ENCODE measurements at regions not wholly inside any gene's neighbourhood (a gene's known extent, or its start where the extent isn't known, plus 50 kb on each side); places are given as distances from the start of the nearest gene placed in this dataset.

DNA sequence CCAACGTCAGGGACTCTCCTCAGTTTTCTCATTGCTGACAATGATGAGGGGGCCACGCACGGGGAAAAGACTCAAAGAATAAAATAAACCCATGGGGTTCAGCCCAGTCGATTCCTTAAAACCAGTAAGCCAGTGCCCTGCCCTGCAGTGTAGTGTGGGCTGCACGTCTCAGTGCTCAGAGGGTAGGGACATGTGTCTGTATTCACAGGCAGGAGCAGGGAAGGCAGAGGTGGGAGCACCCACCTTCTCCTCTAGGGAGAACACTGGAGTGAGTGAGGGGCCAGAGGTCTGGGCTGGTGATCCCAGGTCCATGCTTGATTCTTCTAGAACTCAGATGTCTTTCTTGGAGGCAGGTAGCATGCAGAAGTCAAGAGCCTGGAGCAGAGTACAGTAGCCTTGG lies 303.6 kb downstream of the MATN1 start:
- DNase-seq (ENCODE audit: low read depth), result no peak

GRCh38 chr1:30418939-30419720 lies 304.3 kb downstream of the MATN1 start:
- DNase-seq (ENCODE audit: low read depth), result no peak

DNA sequence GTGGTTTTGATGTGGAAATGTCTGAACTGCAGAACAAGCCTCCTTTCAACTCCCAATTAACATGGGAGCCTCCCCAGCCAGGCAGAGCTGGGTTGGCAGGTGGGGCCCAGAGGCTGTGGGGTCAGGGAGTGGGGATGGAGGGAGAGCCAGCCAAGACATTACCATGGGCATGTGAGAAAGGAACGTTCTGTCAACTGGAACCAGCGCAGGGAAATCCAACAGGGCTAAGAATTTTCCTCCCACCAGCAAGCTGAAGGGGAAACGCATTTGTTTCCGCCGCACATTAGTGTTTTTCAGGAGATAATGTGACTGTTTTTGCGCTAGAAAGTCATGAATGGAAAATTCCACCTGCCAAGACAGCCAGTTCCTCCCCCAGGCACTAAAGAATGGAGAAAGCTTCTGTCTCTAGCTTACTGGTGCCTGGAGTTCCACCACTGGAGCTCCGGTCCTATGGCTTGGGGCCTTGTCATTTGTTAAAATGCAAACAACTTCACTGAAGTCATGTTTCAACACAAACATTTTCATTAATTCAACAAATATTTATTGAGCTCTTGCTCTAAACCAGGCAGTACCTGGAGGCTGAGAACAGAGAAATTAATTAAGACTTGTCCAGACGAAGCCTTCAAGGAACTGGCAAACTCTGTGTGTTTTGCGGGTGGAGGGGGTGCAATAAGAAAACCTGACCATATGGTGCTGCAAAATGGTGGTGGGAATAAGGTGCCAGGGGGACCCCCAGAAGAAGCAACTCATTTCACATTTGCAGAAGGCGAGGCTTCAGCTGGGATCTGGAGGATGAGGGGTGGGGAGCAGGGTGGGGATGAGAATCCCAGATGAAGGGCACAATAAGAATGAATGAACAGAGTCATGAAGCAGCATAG lies 305.1 kb downstream of the MATN1 start:
- no peak for DNase-seq (ENCODE audit: low read depth)

- no peak for DNase-seq (ENCODE audit: low read depth)
Observed at GRCh38 chr1:30417701-30418046, 305.7 kb downstream of the MATN1 start.

GRCh38 chr1:30417001-30417700 lies 306.2 kb downstream of the MATN1 start:
- DNase-seq (ENCODE audit: low read depth), result no peak

DNA sequence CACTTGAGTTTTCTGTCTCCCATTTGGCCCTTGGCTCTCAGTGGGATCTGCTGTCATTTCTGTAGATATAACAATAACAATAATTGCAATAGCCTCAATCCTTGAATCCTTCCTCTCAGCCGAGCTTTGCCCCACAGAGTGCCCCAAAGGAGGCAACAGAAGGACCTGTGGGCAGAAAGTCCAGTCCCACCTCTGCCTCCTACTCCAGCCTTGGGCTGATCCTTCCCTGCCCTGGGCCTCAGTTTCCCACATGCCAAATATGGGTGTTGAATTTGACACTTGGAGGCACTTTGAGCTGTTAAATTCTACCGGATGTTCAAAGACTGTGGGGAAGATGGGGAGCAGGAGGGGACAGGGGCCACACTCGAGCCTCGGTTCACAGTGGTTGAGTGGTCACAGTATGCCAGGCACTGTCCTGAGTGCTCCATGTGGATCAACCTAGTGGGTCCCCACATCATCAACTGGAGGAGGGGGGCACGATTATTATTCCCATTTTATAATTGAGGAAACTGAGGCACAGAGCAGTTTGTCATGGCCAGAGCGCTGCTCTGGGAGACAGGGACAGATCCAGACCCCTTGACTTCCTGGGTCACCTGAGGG lies 307.1 kb downstream of the MATN1 start:
- no peak for DNase-seq (ENCODE audit: low read depth)

DNA sequence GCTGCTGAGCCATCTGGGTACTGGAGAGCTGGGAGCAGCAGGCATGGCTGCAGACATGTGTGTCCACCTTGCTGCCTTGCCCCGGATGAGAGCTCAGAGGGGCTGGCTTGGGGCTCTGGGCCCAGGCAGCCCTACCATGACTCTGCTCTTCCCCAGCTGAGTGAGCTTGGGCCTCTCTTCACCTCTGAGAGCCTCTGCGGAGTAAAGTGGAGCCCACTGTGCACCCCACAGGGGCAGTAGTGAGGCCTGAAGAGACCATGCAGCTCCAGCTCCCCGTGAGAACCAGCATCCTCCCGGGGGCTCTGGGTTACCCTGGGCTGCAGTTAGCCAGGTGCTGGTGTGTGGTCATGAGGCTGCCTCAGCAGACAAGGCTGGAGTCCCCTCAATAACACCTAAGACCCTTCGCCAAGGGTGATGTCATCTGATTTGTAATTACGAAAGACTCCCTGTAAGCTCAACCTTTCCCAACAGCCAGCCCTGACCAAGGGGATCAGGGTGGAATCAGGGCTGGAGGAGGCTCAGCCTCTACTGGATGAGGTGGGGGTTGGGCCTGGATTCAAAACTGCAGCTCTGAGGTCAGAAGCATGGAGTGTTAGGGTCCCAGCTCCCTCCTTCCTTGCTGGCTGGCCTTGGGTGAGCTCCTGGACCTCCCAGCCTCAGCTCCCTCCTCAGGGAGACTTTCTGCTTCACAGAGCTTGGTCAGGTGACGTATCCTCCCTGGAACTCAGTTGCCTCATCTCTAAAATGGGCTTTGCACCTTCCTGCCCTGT lies 308.0 kb downstream of the MATN1 start:
- DNase-seq (ENCODE audit: low read depth), result no peak

DNA sequence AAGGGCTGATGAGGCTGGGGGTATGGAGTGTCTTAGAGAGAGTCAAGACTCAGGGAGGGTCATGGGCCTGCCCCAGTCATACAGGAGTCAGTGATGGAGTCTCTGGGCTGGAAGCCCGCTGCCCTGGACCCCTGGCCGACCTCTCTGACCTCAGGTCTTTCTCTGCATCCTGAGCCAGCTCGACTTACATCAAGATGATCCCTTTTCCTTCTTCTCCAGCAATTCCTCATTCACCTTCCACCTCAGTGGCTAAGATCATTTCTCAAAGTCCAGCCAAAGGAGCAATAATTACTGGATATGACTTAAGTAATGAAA lies 308.6 kb downstream of the MATN1 start:
- no peak for DNase-seq (ENCODE audit: low read depth)

DNA sequence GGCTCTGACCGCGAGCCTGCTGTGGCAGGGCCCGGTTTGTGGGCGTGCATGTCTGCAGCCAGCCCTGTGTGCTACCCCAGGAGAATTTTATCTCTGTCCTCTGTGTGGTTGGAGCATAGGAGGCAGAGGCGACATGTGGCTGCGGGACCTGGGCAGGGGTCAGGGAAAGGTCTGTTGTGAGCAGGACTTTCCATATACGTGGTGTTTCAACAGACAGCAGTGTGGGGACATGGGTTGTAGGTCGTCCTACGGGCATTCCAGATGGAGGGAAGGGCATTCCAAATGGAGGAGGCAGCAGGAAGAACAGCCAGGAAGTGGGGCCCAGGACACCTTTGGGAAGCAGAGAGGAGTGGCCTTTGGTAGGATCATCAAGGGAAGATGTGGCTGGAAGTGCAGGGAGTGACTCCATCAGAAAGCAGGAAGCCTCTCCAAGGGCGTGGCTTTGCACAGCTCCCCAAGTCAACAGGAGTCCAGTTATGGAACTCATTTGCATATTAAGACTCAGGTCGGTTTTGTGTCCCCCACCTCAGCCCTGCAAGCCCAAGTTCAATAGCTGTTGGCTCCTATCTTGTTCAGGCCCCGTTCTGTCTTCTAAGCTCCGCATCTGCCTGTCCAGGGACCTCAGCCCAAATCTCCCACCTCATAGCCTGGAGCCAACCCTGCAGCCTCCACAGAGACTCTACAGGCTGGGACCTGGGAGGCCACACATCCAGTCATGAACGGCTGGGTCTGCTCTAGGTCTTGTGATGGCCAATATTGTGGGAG lies 309.1 kb downstream of the MATN1 start:
- DNase-seq (ENCODE audit: low read depth), result no peak

DNA sequence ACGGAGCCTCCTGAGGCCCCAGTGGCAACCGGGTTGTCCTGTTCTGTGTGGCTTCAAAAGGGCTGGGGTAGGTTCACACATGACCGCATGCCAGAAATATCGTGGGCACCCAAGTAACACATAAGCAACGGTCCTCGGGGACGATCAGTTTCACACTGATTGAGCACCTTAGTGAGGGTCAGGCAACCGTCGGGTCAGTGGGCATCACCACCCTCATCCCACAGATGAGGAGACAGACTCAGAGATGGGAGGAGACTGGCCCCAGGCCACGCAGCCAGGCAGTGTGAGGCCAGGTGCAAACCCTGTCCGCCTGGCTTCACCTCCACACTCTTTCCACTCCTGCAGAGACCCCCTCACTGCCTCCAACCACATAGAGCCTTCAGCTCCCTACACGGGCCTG lies 309.8 kb downstream of the MATN1 start:
- DNase-seq (ENCODE audit: low read depth), result no peak

- DNase-seq (ENCODE audit: low read depth), result no peak
Observed at GRCh38 chr1:30413111-30413440, 310.3 kb downstream of the MATN1 start.

GRCh38 chr1:30412241-30413110 lies 310.9 kb downstream of the MATN1 start:
- DNase-seq (ENCODE audit: low read depth), result no peak

DNA sequence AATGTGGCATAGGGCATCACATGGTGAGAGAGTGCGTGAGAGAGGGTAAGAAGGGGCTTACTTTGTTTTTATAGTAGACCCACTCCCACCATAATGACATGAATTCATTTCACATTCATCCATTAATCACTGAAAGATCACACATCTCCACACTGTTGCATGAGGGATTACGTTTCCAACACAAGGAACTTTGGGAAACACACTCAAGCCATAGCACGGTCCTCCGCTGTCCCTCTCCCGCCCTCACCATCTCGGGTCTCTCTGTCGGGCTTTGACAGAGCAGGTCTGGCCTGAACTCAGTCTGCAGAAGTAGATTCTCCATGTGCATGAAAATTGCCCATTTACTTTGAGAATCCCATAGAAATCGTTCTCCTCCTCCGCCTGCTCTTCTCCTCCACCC lies 312.2 kb downstream of the MATN1 start:
- no peak for DNase-seq (ENCODE audit: low read depth)

DNA sequence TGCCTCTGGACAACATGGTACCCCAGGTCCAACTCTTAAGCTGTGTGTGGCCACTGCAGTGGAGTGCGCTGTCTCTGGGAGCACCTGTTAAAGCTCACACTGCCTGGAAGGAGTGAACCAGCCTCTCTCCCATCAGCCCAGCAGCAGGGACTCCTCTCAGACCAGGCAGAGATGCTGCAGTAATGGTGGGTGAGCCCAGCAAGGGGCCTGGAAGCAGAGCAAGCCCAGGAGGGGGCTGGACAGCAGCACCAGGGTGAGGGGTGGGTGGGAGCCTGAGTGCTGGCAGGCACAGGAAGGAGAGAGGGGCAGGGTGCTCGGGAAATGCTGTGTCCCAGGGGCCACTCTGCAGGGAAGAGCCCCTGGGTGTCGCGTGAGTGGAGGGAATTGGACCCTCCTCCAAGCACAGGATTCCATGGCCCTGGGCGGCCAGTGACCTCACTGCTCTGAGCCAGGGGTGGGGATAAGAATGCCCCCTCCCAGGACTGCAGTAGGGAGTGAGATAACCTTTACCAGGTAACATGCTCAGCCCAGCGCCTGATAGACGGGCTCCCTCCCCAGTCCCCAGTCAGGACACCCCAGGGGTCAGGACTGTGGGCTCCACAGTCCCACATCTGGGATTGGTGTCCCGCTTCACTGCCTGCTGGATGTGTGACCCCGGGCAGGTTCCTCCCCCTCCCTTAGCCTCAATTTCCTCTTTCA lies 313.1 kb downstream of the MATN1 start:
- DNase-seq (ENCODE audit: low read depth), result no peak

- DNase-seq (ENCODE audit: low read depth), result no peak
Observed at GRCh38 chr1:30409476-30410152, 313.8 kb downstream of the MATN1 start.

DNA sequence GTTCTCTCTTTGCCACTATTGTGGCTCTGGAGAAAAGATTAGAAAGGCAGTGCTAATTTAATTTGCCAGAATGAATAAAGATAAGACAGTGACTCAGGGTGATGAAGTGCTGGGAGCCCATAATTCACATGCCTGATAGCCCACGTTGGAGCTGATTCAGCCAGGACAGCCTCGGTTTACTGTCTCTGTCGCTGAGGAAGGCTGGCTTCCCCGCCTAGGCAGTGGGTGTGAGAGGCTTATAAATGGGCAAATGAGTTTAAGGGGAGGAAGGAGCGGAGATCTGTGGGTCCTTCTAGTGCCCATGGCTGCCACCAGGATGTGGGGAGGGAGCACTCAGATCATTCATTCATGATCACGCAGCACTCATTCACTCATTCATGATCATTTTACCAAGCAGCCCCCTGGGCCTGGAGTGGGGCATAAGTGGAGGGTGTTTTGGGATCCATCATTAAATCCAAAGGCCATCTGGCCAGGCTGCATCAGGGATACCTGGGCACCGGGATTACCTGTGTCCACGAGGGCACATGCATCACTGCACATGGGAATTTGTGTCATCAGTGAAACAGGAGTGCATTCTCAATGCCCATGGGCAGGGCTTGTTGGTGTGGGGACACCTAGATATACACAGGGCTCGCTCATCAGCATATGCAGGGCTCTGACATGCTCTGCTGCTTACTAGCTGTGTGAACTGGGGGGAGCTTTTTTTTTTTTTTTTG lies 315.4 kb downstream of the MATN1 start:
- DNase-seq (ENCODE audit: low read depth), result no peak

DNA sequence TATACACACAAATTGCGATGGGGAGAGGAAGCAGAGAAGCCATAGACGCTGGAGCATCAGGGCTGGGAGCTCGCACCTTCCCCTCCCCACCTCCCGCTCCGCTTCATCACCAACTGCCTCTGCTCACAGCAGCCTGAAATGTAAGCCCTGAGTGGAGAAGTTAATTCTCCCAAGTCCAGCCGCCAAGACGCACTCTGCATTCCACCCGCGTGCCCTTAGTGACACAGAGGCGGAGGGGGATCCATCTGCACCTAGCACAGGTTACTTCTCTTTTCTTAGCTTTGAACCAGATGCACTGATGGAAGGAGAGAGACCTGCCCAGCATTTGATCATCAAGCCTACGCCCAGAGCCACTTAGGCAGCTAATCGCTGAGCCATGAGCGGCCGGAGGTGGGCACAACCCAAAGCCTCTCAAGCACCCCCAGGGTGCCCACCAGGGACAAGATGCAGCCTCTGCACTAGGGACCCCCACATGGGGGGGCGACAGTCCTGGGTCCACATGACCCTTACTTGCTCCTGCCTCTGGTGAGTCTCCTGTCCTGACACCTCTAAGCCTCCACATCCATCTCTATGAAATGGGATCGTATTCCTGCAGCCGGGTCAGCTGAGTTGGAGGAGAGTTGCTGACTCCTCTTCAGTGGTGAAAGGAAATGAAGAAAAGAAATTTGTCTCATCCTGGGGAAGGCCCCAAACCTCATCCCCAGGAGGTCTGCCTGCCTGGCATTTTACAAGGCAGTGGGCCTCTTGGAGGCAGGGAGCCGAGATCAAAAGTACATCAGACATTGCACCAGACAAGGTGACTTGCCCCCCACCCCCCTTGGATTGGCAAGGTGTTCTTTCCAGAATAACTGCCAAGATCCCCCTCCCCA lies 316.2 kb downstream of the MATN1 start:
- DNase-seq (ENCODE audit: low read depth), result no peak
